NCI-H69 (cell line): ENCODE measurements at regions not wholly inside any gene's neighbourhood (a gene's known extent, or its start where the extent isn't known, plus 50 kb on each side); places are given as distances from the start of the nearest gene placed in this dataset.
"Not testable (repeated sequence)": the region's sequence is repeated elsewhere in the genome, so short reads cannot be mapped to it uniquely, and the experiment has no call there.

ENCODE experiments used
- DNase-seq: peaks from one replicate; lab custom pipeline; 2025; lab: John Stamatoyannopoulos, UW

GRCh38 chr6:27161115-27161514 lies 86.4 kb upstream of the PRSS16 start:
- DNase-seq: no peak

DNA sequence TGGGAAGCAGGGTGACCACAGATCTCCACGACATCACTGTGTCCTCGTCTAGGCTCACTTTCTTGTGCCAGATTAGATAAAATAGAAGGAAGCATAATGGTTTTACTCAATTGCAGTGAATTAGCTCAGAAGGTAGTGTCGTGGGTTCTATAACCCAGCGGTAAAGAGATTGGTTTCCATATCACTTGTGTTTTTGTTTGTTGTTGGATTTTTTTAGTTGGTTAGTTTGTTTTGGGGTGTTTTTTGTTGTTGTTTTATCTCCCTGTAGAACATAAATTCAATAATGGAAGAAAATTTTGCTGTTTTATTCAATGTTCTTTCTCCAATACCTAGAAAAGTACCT lies 85.9 kb upstream of the PRSS16 start:
- DNase-seq: no peak

- DNase-seq: peak; percentile 88
Measured at GRCh38 chr6:27161946-27162603, 85.4 kb upstream of the PRSS16 start.

DNA sequence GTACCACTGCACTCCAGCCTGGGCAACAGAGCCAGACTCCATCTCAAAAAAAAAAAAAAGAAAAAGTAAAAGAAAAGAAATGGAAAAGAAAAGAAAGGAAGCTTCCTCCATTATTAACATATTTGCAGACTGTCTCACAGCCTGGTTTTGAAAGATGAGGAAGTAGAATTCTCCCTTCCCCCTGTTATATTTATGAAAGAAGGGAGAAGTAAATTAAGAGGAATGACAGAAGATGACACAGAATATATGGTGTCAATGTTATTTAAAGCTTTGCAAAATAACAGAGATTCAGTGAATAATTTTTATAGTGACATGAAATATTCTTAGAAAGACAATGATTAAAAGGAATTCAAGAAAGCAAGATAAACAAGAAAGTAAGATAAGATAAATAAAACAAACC lies 83.7 kb upstream of the PRSS16 start:
- DNase-seq: no peak

DNA sequence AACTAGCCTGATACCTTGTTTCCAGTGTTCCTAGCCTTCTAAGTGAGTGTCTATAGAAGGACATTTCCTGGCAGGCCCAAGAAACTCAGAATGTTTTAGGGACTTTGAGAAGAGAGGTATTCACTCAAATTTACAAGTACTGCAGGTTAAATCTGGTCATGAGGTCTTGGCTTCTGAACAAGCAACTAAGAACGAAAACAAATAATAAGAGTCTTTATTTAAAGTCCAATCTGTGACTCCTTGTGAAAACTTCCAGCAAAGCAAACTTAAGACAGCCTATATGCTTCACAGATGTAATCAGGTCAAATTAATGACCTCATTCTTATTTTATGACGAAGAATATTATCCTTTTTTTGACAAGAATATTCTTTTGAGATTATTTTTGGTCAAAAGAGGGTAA lies 79.4 kb upstream of the PRSS16 start:
- no peak for DNase-seq

DNA sequence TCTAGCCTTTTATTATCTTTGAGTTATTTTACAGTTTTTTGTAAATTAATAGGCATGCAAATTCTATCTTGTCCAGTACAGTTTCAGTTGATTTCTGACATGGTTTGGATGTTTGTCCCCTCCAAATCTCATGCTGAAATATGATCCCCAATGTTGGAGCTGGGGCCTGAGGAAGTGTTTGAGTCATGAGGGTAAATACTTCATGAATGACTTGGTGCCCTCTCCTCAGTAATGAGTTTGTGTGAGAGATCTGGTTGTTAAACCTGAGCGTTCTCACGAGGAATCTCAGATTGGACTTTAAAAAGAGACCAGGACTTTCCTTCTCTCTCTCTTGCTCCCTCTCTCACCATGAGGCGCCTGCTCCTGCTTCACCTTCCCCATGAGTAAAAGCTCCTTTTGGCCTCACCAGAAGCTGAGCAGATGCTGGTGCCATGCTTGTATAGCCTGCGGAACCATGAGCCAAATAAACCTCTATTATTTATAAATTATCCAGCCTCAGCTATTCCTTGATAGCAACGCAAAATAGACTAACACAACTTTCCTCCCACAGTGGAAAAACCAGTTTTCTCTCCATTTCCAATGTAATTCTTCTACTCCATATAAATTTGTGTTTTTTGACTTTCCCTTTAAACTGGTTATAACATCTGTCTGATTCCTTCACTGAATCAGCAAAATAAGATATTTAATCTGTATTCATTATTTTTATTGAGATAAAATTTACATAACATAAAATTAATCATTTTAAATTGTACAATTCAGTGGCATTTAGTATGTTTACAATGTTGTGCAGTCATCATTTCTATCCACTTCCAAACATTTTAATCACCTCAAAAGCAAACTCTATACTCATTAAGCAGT lies 78.7 kb upstream of the PRSS16 start:
- no peak for DNase-seq

GRCh38 chr6:27172524-27173231 lies 74.8 kb upstream of the PRSS16 start:
- DNase-seq: not testable (repeated sequence)

DNA sequence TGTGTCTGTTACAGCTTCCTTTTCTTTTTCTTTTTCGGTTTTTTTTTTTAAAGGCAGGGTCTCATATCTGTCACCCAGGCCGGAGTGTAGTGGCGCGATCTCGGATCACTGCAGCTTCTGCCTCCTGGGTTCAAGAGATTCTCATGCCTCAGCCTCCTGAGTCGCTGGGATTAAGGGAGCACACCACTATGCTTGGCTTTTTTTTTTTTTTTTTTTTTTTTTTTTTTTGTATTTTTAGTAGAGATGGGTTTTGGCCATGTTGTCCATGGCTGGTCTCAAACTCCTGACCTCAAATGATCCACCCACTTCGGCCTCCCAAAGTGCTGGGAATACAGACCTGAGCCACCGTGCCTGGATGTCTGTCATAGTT lies 74.3 kb upstream of the PRSS16 start:
- not testable (repeated sequence) for DNase-seq

GRCh38 chr6:27174958-27175357 lies 72.5 kb upstream of the PRSS16 start:
- no peak for DNase-seq

- peak; percentile 35 for DNase-seq
Measured at GRCh38 chr6:27176096-27176495, 71.4 kb upstream of the PRSS16 start.

- DNase-seq: peak; percentile 66
Measured at GRCh38 chr6:27176523-27177484, 70.7 kb upstream of the PRSS16 start.

DNA sequence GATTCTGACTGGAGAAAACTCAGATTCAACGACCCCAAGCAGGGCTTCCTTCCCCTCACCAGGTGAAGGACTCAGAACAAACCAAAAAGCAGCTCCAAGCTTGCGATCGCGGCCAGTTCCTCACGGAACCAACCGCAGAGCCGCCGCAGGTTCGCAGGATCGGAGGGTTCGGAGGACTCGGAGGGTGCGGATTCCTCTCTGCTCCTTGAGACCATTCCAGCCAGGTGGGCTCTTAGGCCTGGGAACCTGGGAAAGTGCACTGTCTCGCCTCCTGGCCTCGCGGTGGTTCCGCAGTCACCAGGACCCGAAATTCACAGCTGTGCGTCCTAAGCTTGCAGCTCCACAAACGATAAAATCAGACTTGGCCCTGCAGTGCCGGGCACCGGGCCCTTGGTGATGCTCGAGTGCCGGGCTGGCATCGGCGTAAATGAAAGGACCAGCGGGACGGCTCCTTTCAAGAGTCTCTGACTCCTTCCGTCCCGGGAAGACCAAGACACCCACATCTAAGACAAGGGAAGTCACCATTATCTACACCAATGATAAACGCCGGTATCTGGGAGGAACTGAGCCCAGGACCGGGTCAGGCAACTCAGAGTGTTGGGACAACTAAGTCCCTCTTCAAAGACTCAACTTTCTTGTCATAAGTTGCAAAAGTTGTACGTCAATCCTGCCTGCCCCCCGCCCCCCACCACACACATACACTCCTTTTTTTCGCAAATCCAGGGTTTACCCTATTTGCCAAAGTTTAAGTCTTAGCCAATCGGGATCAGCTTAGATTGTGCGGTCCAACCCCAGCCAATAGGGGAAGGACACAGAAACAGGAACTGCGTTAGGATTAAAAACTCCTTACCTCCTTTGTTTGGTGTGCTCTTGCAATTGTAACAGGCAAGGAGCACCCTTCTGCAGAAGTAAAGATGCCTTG lies 69.8 kb upstream of the PRSS16 start:
- peak; percentile 88 for DNase-seq

DNA sequence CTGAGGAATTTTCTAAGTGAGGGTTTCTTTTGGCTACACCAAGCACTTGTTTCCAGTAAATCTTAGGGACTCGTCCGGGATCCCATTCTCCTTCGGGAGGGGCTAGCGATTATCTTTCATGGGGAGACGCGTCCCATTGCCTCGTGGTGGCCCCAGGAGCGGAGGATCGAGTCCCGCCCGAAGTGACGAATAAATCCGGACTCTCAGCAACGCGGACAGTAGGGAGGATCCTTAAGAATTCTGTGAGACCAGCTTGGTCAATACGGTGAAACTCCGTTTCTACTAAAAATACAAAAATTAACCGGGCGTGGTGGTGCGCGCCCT lies 69.1 kb upstream of the PRSS16 start:
- peak; percentile 75 for DNase-seq

DNA sequence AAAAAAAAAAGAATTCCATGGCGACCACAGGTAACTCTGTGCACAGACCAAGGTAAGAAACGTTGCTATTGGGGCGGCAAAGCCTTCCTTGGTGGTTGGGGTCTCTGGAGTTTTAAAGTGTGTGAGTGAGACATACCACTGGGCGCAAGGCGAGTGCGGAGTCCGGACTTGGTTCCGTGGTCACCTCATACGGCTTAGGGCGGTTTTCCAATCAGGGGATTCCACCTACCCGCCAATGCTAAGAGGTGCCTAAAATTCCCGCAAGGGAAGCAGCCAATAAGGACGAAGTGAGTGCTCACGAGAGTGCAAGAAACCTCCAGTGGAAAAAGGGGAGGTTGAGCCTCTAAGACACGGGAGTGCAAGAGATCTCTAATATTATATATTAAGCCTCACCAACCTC lies 68.6 kb upstream of the PRSS16 start:
- DNase-seq: no peak

DNA sequence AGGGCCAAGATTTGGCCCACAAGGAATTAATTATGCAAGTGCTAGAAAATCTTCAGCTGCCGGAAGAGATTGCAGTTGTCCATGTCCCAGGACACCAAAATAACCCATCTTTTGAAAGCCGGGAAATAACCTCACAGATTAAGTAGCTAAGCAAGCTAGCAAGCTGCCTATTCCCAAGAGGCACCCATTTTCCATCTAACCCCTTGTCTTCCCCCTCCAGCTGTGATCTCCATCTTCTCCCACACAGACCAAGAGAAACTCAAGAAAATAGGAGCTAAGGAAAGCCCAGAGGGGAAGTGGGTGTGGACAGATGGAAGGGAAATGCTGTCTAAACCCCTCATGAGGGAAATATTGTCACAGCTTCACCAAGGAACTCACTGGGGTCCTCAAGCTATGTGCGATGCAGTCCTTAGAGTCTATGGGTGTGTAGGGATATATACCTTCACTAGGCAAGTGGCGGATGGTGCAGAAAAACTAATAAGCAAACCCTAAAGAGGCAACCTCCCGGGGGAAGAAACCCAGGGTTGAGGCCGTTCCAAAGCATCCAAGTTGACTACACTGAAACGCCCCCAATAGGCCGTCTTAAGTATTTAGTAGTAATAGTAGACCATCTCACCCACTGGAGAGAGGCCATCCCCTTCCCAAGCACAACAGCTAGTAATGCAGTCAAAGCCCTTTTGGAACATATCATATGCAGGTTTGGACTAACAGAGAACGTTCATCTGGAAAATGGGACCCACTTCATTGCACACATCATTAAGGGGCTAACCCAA lies 64.3 kb upstream of the PRSS16 start:
- no peak for DNase-seq

- DNase-seq: no peak
Measured at GRCh38 chr6:27187231-27188060, 60.1 kb upstream of the PRSS16 start.

GRCh38 chr6:27188061-27188884 lies 59.2 kb upstream of the PRSS16 start:
- DNase-seq: peak; percentile 71

GRCh38 chr6:27188885-27189418 lies 58.5 kb upstream of the PRSS16 start:
- peak; percentile 87 for DNase-seq
